ENCODE measurements at regions not wholly inside any gene's neighbourhood (a gene's known extent, or its start where the extent isn't known, plus 50 kb on each side); places are given as distances from the start of the nearest gene placed in this dataset.

DNA sequence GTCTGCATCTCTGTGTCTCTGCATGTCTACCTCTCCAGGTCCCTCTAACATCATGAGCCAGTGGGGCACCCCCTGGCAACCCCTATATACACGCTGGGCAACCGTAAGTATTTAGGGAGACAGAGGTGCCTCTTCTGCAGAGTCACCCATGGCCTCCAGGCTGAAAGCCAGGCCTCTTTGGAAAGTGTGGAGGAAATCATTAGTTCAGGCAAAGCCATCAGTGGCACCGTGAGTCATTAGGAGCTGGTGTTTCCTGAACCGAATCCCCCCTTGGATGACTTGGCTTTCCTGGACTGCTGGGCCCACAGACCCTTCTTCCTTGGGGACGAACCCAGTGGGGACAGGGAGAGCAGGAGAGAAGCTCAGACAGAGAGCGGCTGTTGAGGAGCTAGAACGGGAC is 174.8 kb downstream of the OLFM1 start:
- DNase-seq (ENCODE audit: extremely low read depth in 1 of 4, low spot score in 3 of 4) (no peak), FAIRE-seq (no peak), ATAC-seq (no peak)
- no peak overlapping the region for H3K4me2 ChIP-seq (ENCODE audit: insufficient read depth, low read length)
- ChIA-PET POLR2A (no interaction called here), CTCF (ENCODE audit: low intra/inter-chr PET ratio) (no interaction called here)
- no peaks in the 10 kb centered on the region; a peak in 1 of 5 replicates for H3K4me1 ChIP-seq (replicated peaks in 1 of 2; ENCODE audit: control insufficient read depth in 2 of 2, insufficient read depth in 2 of 2, low read length in 2 of 2)
- intact Hi-C loops (cut with micrococcal nuclease), result no loop called here
- in situ Hi-C loops (cut with MboI), result no loop called here
- no peaks in the 10 kb centered on the region for H3K9me3 ChIP-seq (replicated peaks; ENCODE audit: control insufficient read depth, insufficient read depth, low read depth, low read length)
- H3K9me1 ChIP-seq (ENCODE audit: control insufficient read depth, insufficient read depth, low read length), result no peaks in the 10 kb centered on the region
- WGBS (ENCODE audit: insufficient coverage, low coverage, missing lambda C conversion rate), result 5% methylated on average over 6 of the region's 7 CpGs
- H4K20me1 ChIP-seq (replicated peaks; ENCODE audit: control insufficient read depth, insufficient read depth, low read length), result 0 out of 2 replicates have a peak, but pooled peaks cover 4% of the 10 kb centered on the region
- TF ChIP-seq, protein P1, sequence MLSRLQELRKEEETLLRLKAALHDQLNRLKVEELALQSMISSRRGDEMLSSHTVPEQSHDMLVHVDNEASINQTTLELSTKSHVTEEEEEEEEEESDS (CRISPR knock-in tag; IDR thresholded peaks at IDR 0.05), result no peak
- TF ChIP-seq ZNF316 (IDR thresholded peaks at IDR 0.05) (peak; percentile 4; the same call in 1 of the 2 replicates), MAFG (tag; conservative IDR thresholded peaks at IDR 0.05) (0 out of 2 replicates have a peak, but pooled peaks have one; percentile 36)
- H3K9ac ChIP-seq (ENCODE audit: insufficient read depth in 1 of 2, low read depth in 2 of 2, low read length in 2 of 2), result no peak overlapping the region
- no TSS peak for BruUV-seq (replicated peaks)
- no peak overlapping the region for H3K27ac ChIP-seq (ENCODE audit: extremely low read depth, low read depth, low read length)
- H3K27me3 ChIP-seq (ENCODE audit: control insufficient read depth in 2 of 2, insufficient read depth in 2 of 2, low read length in 2 of 2), result peaks cover 6 to 67% of the 10 kb centered on the region in 2 experiments; a peak in 2 of 5 replicates
- H3K36me3 ChIP-seq (ENCODE audit: control insufficient read depth, insufficient read depth, low read length), result no peaks in the 10 kb centered on the region
- no peak overlapping the region for H2AFZ ChIP-seq (ENCODE audit: low read depth, low read length)
- H3K4me3 ChIP-seq, result no peak overlapping the region
- H3K79me2 ChIP-seq (ENCODE audit: control insufficient read depth, insufficient read depth, low read length), result no peaks in the 10 kb centered on the region

DNA sequence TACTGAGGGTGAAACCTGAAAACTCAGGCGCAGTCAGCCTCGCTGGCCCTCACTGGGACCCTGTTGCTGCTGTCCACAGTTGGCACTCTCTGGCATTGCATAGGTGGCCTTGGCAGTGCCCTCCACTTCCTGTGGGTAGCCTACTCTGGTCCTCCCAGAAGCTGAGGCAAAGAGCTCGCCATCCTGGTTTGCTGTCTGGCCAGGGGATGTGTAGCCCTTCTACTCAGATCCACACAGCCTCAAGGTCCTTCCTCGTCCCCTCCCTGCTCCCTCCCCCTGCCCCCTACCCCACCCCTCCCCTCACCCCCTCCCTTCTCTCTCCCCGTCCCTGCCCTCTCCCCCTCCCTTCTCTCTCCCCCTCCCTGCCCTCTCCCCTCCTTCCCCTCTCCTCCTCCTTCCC is 176.0 kb downstream of the OLFM1 start:
- BruUV-seq (replicated peaks), result no TSS peak
- H3K4me1 ChIP-seq (replicated peaks in 1 of 2; ENCODE audit: control insufficient read depth in 2 of 2, insufficient read depth in 2 of 2, low read length in 2 of 2), result no peaks in the 10 kb centered on the region; a peak in 1 of 5 replicates
- CTCF ChIA-PET (ENCODE audit: low intra/inter-chr PET ratio), result no interaction called here
- ATAC-seq (no peak), DNase-seq (ENCODE audit: extremely low read depth in 1 of 4, low spot score in 3 of 4) (no peak), FAIRE-seq (no peak)
- no peak overlapping the region for H2AFZ ChIP-seq (ENCODE audit: low read depth, low read length)
- no peaks in the 10 kb centered on the region for H3K36me3 ChIP-seq (ENCODE audit: control insufficient read depth, insufficient read depth, low read length)
- TF ChIP-seq TBL1XR1 (IDR thresholded peaks at IDR 0.05; ENCODE audit: low read length in 2 of 2) (no peak), CBX5 (IDR thresholded peaks at IDR 0.05; ENCODE audit: borderline replicate concordance, low read depth) (no peak), RBM15 (IDR thresholded peaks at IDR 0.05; ENCODE audit: insufficient read depth, low read length) (no peak), ZNF551 (CRISPR knock-in tag; IDR thresholded peaks at IDR 0.05) (no peak)
- TF ChIP-seq, protein P2, sequence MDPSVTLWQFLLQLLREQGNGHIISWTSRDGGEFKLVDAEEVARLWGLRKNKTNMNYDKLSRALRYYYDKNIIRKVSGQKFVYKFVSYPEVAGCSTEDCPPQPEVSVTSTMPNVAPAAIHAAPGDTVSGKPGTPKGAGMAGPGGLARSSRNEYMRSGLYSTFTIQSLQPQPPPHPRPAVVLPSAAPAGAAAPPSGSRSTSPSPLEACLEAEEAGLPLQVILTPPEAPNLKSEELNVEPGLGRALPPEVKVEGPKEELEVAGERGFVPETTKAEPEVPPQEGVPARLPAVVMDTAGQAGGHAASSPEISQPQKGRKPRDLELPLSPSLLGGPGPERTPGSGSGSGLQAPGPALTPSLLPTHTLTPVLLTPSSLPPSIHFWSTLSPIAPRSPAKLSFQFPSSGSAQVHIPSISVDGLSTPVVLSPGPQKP (CRISPR knock-in tag; IDR thresholded peaks at IDR 0.05), result no peak
- TF ChIP-seq, protein P3, sequence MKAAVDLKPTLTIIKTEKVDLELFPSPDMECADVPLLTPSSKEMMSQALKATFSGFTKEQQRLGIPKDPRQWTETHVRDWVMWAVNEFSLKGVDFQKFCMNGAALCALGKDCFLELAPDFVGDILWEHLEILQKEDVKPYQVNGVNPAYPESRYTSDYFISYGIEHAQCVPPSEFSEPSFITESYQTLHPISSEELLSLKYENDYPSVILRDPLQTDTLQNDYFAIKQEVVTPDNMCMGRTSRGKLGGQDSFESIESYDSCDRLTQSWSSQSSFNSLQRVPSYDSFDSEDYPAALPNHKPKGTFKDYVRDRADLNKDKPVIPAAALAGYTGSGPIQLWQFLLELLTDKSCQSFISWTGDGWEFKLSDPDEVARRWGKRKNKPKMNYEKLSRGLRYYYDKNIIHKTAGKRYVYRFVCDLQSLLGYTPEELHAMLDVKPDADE (conservative IDR thresholded peaks at IDR 0.05; ENCODE audit: control insufficient read depth, low read depth, low read length), result no peak
- TF ChIP-seq, protein P4, sequence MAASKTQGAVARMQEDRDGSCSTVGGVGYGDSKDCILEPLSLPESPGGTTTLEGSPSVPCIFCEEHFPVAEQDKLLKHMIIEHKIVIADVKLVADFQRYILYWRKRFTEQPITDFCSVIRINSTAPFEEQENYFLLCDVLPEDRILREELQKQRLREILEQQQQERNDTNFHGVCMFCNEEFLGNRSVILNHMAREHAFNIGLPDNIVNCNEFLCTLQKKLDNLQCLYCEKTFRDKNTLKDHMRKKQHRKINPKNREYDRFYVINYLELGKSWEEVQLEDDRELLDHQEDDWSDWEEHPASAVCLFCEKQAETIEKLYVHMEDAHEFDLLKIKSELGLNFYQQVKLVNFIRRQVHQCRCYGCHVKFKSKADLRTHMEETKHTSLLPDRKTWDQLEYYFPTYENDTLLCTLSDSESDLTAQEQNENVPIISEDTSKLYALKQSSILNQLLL (CRISPR knock-in tag; IDR thresholded peaks at IDR 0.05; ENCODE audit: borderline replicate concordance), result no peak
- in situ Hi-C loops (cut with MboI) (no loop called here), intact Hi-C loops (cut with micrococcal nuclease) (no loop called here)
- no peaks in the 10 kb centered on the region for H3K79me2 ChIP-seq (ENCODE audit: control insufficient read depth, insufficient read depth, low read length)
- no peak overlapping the region for H3K4me2 ChIP-seq (ENCODE audit: insufficient read depth, low read length)
- WGBS (ENCODE audit: insufficient coverage, low coverage, missing lambda C conversion rate), result 0% methylated on average over 3 of the region's 5 CpGs
- no peaks in the 10 kb centered on the region for H3K9me3 ChIP-seq (replicated peaks; ENCODE audit: control insufficient read depth, insufficient read depth, low read depth, low read length)
- H3K27me3 ChIP-seq (ENCODE audit: control insufficient read depth in 2 of 2, insufficient read depth in 2 of 2, low read length in 2 of 2), result peaks cover 6 to 72% of the 10 kb centered on the region in 2 experiments; a peak in 2 of 5 replicates
- no peaks in the 10 kb centered on the region for H3K9me1 ChIP-seq (ENCODE audit: control insufficient read depth, insufficient read depth, low read length)
- no peak overlapping the region for H3K4me3 ChIP-seq
- POLR2A ChIA-PET, result no interaction called here
- 0 out of 2 replicates have a peak, but pooled peaks cover 4% of the 10 kb centered on the region for H4K20me1 ChIP-seq (replicated peaks; ENCODE audit: control insufficient read depth, insufficient read depth, low read length)
- no peak overlapping the region for H3K27ac ChIP-seq (ENCODE audit: extremely low read depth, low read depth, low read length)
- no peak overlapping the region for H3K9ac ChIP-seq (ENCODE audit: insufficient read depth in 1 of 2, low read depth in 2 of 2, low read length in 2 of 2)

Data from K562 (cell line).